Keratinocyte (primary cell): ENCODE measurements at regions not wholly inside any gene's neighbourhood (a gene's known extent, or its start where the extent isn't known, plus 50 kb on each side); places are given as distances from the start of the nearest gene placed in this dataset.

Source experiments
- DNase-seq: peaks from one replicate; pipeline ENCODE4 v3.0.0-alpha.2; 2011; ENCODE audit warnings: low read depth, missing footprints, low spot score
- FAIRE-seq: peaks from 2 replicates; lab custom pipeline; 2011; peaks lifted over from hg19 to GRCh38; lab: Jason Lieb, UNC
- H2AFZ ChIP-seq: 2 replicates; pipeline ENCODE4 v1.6.0; 2012; ENCODE audit warnings: low read length, control low read depth, inconsistent platforms; ENCODE audit not compliant: control insufficient read depth
- H3K27ac ChIP-seq: 2 replicates; pipeline ENCODE4 v1.5.1; 2011; ENCODE audit warnings: low read length; ENCODE audit not compliant: control insufficient read depth, insufficient read depth
- H3K27me3 ChIP-seq: 3 replicates; pipeline ENCODE4 v1.6.0; 2011; ENCODE audit warnings: low read length; ENCODE audit not compliant: control insufficient read depth, insufficient read depth; ENCODE audit errors: extremely low read depth
- H3K36me3 ChIP-seq, 2 experiments: 2 replicates in 1 of 2; 3 replicates in 1 of 2; pipeline ENCODE4 v1.5.1; 2011; ENCODE audit warnings: low read length in 2 of 2, mild to moderate bottlenecking in 1 of 2; ENCODE audit not compliant: control insufficient read depth in 2 of 2, insufficient read depth in 2 of 2; ENCODE audit errors: extremely low read depth in 1 of 2
- H3K4me1 ChIP-seq: 3 replicates; pipeline ENCODE4 v1.5.1; 2011; ENCODE audit warnings: low read length; ENCODE audit not compliant: control insufficient read depth, insufficient read depth; ENCODE audit errors: extremely low read depth
- H3K4me2 ChIP-seq: 3 replicates; pipeline ENCODE4 v1.6.0; 2011; ENCODE audit warnings: low read depth, low read length; ENCODE audit not compliant: control insufficient read depth, insufficient read depth; ENCODE audit errors: extremely low read depth
- H3K4me3 ChIP-seq, 3 experiments: fragments of 200-600 bp in 1 of 3; sonication (generic) in 1 of 3; 2 replicates in 2 of 3; 3 replicates in 1 of 3; pipeline ENCODE4 v1.5.1; 2011 to 2016; ENCODE audit warnings: low read length in 3 of 3, mild to moderate bottlenecking in 3 of 3, control low read depth in 2 of 3, inconsistent platforms in 1 of 3, low read depth in 1 of 3, mixed read lengths in 1 of 3, mixed run types in 1 of 3, moderate library complexity in 1 of 3; ENCODE audit not compliant: control insufficient read depth in 2 of 3, insufficient read depth in 2 of 3; ENCODE audit errors: extremely low read depth in 1 of 3
- H3K79me2 ChIP-seq: 2 replicates; pipeline ENCODE4 v1.6.0; 2012; ENCODE audit warnings: low read length; ENCODE audit not compliant: control insufficient read depth, insufficient read depth
- H3K9ac ChIP-seq: 3 replicates; pipeline ENCODE4 v1.6.0; 2011; ENCODE audit warnings: low read length; ENCODE audit not compliant: control insufficient read depth, insufficient read depth; ENCODE audit errors: extremely low read depth
- H3K9me1 ChIP-seq: 3 replicates; pipeline ENCODE4 v1.6.0; 2011; ENCODE audit warnings: low read length; ENCODE audit not compliant: control insufficient read depth, insufficient read depth; ENCODE audit errors: extremely low read depth
- H3K9me3 ChIP-seq: 2 replicates; pipeline ENCODE4 v1.5.1; 2012; ENCODE audit warnings: low read depth, low read length; ENCODE audit not compliant: control insufficient read depth
- H4K20me1 ChIP-seq: 3 replicates; pipeline ENCODE4 v1.6.0; 2011; ENCODE audit warnings: low read length; ENCODE audit not compliant: control insufficient read depth, insufficient read depth; ENCODE audit errors: extremely low read depth
- CTCF ChIP-seq, 3 experiments: IDR thresholded peaks in 1 of 3; conservative IDR thresholded peaks in 1 of 3; optimal IDR thresholded peaks in 1 of 3; 2 replicates in 2 of 3; 3 replicates in 1 of 3; pipeline versions ENCODE3 to v1.5.1; 2011; ENCODE audit warnings: low read length in 3 of 3, mild to moderate bottlenecking in 3 of 3, moderate library complexity in 2 of 3, control low read depth in 1 of 3, inconsistent platforms in 1 of 3; ENCODE audit not compliant: insufficient read depth in 2 of 3; ENCODE audit errors: extremely low read depth in 1 of 3
- EZH2 ChIP-seq: IDR thresholded peaks from one replicate; pipeline ENCODE4 v1.6.1; 2012; ENCODE audit warnings: inconsistent platforms, mild to moderate bottlenecking, low read length, moderate library complexity
- dilution Hi-C: fragments of 300-500 bp; cut with MboI; formaldehyde crosslinking; loops from one replicate; pipeline ENCODE4 v1.7.0; 2020; ENCODE audit warnings: low sequenced_read_pairs; ENCODE audit not compliant: extremely low pct_ligation_motif_present

GRCh38 chr11:36824349-36824748 is 226.3 kb upstream of the RAG2 start:
- no peaks in the 10 kb centered on the region for H3K4me1 ChIP-seq
- no peak overlapping the region for H3K4me3 ChIP-seq
- H3K9me1 ChIP-seq = no peaks in the 10 kb centered on the region
- H3K4me2 ChIP-seq = no peak overlapping the region
- no peak for FAIRE-seq
- H3K79me2 ChIP-seq = no peaks in the 10 kb centered on the region
- H3K36me3 ChIP-seq = no peaks in the 10 kb centered on the region
- TF ChIP-seq CTCF (optimal IDR thresholded peaks at IDR 0.05 in 1 of 3, IDR thresholded peaks at IDR 0.05 in 1 of 3, conservative IDR thresholded peaks at IDR 0.05 in 1 of 3; ENCODE audit: extremely low read depth in 1 of 3, insufficient read depth in 2 of 3, low read length in 3 of 3) (no peak), EZH2 (no peak)
- dilution Hi-C loops = no loop called here
- no peak overlapping the region for H3K27ac ChIP-seq
- no peak overlapping the region for H2AFZ ChIP-seq
- H4K20me1 ChIP-seq = no peaks in the 10 kb centered on the region
- H3K27me3 ChIP-seq = no peaks in the 10 kb centered on the region
- H3K9me3 ChIP-seq = no peaks in the 10 kb centered on the region
- no peak for DNase-seq
- no peak overlapping the region for H3K9ac ChIP-seq

- Histone ChIP-seq H3K9ac (no peak overlapping the region), H3K27ac (no peak overlapping the region), H3K79me2 (no peaks in the 10 kb centered on the region), H3K4me1 (no peaks in the 10 kb centered on the region), H3K36me3 (no peaks in the 10 kb centered on the region), H2AFZ (no peak overlapping the region), H3K9me1 (no peaks in the 10 kb centered on the region), H4K20me1 (no peaks in the 10 kb centered on the region), H3K4me2 (no peak overlapping the region), H3K27me3 (no peaks in the 10 kb centered on the region), H3K4me3 (no peak overlapping the region), H3K9me3 (no peaks in the 10 kb centered on the region)
- FAIRE-seq = no peak
- dilution Hi-C loops = no loop called here
- no peak for DNase-seq
- no peak for TF ChIP-seq CTCF (optimal IDR thresholded peaks at IDR 0.05 in 1 of 3, IDR thresholded peaks at IDR 0.05 in 1 of 3, conservative IDR thresholded peaks at IDR 0.05 in 1 of 3; ENCODE audit: extremely low read depth in 1 of 3, insufficient read depth in 2 of 3, low read length in 3 of 3)
- no peak for TF ChIP-seq EZH2
Measured at GRCh38 chr11:36822829-36823228, 224.8 kb upstream of the RAG2 start.
